Forelimb muscle (tissue), 1 donor: ENCODE measurements at regions not wholly inside any gene's neighbourhood (a gene's known extent, or its start where the extent isn't known, plus 50 kb on each side); places are given as distances from the start of the nearest gene placed in this dataset.
"Not testable (repeated sequence)": the region's sequence is repeated elsewhere in the genome, so short reads cannot be mapped to it uniquely, and the experiment has no call there.

ENCODE experiments used
- DNase-seq: peaks from one replicate; pipeline ENCODE4 v3.0.0-alpha.2; 2013; ENCODE audit warnings: low read depth

DNA sequence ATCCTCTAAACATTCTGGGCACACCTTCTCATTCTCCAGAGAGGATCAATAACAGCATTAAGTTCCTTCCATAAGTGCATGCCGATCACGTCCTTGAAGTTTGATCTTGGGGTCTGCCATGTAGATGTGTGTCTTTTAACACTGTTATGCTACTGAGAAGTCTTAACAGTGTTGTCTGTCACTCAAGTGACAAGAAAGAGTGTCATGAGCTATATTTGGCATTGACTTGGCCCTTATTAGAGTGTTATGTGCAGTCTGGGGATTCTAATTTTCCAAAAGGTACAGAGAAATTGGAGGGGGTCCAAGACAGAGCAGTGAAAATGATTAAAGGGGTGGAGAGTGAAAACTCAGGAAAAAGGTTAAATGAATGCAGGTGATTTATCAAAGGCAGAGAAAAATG lies 107.1 kb upstream of the OPCML start:
- DNase-seq: no peak

DNA sequence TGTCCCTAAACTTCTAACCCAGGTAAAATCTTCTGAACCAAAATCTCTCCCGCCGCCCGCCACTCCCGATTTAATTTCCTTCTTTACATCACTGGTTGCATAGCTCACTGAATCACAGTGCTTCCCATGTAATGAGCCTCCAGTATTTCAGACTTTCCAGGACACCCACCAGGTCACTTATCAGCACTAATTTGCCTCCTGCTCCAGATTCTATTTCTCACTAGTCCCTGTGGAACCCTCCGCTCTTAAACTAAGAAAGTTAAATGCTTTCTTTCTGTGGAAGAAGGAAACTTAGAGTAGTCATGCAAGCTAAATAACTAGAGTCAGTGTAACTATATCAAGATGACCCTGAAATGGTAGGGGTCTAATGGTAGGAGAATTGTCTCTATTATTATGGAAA lies 106.6 kb upstream of the OPCML start:
- no peak for DNase-seq

DNA sequence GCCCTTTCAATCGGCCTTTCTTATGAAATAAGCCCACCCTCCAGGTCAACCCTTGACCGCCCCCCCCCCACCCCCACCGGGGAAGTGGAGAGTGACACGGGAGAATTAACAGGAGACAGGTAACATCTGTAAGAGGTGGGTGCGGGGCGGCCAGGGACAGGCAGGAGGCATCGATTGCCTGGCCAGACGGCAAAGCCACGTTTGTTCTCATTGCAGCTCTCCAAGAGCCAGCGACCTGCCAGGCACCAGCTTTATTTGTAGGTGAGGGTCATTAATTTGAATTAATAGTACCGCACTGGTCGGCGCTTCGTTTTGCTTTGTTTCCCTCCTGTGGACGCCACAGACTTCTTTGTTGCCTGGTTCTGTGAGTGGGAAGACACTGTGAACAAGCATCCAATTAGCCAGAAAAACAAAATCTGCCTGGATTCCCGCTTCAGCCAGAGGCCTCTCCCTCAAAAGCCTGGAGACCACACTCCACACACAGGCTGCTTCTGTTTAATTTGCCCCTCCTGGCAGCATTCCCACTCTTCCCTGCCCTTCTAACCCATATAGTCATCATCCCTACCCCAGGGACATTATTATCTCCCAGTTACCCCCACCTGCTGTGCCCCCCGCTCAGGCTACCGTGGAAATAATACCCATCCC lies 104.5 kb upstream of the OPCML start:
- DNase-seq: no peak

DNA sequence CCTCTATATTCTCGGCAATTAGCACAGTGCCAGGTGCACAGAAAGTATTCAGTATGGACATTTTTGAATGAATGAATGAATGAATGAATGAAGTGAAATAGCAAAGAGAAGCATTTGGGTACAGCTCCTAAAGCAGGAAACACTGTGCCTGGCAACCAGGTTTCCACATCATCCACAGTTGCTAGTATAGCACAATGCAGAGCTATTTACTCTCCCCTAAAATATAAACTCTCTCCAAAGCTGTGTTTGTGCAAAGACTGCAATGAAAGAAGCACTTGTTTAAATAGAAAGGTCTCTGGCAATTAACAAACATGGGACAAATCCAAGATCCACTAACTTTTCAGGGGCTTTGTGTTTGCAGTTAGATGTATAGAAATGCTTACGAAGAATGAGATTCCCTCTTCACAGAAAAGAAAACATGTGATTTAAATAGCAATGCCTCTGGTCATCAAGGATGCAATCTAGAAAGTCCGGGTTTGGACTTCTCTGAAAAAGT lies 103.0 kb upstream of the OPCML start:
- DNase-seq: no peak

DNA sequence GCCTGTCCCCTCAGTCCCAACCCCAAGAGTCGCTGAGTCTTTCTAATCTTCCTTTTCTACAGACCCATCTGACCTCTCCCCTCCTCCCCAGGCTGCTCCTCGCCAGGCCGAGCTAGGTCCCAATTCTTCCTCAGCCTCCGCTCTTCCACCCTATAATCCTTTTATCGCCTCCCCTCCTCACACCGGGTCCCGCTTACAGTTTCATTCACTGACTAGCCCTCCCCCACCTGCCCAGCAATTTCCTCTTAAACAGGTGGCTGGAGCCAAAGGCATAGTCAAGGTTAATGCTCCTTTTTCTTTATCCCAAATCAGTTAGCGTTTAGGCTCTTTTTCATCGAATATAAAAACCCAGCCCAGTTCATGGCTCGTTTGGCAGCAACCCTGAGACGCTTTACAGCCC lies 96.1 kb upstream of the OPCML start:
- not testable (repeated sequence) for DNase-seq

DNA sequence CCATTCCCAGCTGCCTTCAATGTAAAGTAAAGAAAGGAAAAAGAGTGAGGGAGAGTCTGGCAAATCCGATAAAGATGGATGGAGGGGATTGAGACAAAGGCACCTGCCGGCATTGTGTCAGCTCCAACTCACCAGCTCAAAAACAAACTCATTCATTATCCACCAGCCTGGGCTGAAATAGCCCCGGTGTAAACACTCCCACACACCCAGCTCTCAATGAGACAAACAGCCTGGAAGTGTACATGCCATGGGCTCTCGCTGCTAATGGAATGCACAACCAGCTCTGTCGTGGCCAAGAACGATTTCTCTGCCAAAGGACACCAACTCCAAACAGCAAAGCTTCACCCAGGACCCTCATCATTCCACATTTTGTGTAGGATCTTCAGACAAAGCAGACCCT lies 89.3 kb upstream of the OPCML start:
- no peak for DNase-seq

DNA sequence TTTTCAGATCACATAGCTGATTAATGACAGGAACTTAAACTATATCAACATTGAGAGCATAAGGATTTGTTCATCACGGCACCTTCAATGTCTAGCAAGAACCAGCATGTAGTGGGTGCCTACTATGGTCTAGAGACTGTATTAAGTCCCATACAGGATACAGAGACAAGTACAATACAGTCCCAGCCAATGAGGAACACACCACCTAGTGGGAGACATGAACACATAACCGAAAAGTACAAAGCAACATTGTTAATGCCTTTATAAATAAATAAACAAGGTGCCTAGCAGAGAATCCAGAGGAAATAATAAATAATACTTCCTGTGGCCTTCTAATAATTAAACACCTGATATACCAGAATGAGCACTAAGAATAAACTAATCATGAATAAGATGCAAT lies 87.7 kb upstream of the OPCML start:
- DNase-seq: no peak

DNA sequence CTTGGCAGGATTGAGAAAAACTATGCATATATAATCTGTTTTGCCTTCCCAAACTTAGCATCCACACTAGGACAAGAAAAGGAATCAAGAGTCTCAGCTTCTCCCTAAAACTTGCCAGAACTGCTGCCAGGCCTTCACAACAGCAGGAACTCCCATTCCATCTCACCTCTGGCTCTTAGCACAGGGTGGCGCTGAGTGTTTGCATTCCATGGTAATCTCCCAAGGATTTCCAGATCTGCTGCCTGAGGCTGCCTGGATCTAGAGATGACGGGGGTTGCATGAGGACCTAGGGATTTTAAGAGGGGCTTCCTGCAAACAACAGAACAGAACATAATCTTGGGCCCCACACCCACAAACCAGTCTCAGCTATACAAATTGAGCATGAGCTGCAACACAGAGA lies 87.1 kb upstream of the OPCML start:
- DNase-seq: no peak

DNA sequence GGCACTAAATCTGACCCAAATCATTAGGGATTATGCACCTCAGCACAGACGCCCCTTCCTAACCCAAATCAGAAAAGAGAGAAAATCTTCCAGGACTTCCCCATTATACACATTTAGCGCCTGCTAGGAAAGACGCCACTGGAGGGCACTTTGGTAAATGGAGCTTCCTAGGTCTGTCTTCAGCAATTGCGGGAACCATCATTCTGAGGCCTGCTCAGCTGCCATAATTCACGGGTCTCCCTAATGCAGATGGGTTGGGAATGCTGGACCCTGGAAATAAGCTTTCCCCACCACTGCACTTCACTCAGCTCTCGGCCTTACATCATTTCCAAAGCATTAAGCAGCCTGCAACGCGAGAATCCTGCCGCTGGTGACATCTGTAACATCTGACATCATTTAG lies 86.2 kb upstream of the OPCML start:
- no peak for DNase-seq

DNA sequence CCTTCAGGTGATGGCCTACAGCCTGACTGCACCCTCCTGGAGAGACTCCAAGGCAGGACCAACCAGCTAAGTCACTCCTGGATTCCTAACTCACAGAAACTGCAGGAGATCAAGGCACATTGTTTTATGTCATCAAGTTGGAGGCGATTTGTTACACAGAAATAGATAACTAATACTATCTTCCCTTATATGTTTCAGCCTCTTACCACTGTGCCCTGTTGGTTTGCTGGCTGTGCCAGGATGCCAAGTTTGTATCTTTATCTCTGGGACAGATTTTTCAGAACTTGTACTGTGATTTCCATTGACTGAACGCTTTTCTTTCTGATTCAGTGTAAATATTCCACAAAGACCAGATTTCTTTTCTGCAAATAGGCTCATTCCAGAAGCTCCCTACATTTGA lies 76.2 kb upstream of the OPCML start:
- DNase-seq: no peak

DNA sequence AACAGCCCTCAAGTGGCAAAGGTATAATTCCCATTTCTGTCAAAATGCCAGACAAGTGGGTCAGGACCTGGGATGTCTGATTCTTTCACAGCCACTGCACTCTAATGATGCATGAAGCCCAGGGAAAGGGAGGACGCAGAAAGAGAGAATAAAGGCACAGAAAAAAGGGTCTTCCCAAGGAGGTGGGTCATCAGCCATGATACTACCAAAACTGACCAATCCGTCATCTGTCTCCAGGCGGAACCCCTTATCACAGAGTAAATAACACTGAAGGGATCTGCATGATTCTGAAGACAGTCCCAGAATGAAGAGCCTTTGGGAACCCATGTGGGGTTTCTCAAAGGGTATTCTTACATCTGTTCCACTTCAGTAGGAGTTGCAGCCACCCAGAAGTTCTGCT lies 73.8 kb upstream of the OPCML start:
- DNase-seq: no peak

DNA sequence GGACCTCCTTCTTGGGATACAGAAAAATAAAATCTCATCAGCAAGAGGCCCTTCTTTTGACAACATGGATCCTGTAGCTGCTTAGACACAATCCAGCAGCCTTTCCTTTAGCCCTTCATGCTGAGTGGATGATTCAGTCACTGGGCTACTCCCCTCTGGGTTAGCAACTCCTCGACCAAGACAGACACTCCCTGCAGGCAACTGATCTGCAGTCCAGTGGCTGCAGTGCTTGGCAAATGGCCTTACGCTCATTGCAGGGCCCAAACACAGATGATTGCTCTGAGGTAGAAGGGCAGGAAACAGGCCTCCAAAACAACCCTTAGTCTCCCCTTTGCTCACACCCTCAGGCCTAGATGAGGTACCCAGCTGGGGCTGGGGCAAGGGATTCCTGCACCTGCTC lies 73.2 kb upstream of the OPCML start:
- no peak for DNase-seq

DNA sequence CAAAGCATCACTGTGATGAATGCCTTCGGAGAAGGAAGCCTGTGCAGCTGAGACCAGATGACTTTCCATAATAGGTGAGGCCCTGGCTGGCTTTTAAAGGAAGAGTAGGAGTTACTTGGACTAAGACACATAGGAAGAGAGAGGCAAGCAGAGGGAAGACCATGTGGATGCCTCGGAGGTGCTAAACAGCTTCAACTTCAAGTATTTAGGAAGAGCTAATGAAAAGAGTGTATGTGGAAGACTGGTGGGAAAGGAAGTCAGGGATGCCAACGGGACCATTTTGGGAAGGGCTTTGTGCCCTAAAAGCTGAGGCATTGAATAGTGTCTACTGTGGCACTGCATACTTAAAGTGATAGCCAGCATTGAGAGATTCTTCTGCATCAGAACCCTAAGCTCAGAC lies 69.3 kb upstream of the OPCML start:
- no peak for DNase-seq

DNA sequence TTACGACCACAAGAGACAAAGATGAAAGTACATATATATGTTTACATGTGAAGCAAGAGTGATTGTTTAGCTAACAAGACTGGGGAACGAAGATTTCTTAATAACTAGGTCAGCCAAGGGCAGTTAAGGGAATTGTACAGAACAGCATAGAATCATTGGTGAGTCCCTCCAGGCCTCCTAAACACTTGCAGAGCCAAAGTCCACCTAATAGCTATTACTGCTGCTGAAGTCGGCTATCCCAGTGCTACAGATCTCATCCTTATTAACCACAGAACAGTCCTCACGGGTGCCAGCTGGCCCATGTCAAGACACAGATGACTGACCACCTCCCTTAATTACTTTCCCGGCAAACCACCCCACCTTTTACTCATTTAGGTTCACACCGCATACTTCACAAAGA lies 68.5 kb upstream of the OPCML start:
- no peak for DNase-seq

DNA sequence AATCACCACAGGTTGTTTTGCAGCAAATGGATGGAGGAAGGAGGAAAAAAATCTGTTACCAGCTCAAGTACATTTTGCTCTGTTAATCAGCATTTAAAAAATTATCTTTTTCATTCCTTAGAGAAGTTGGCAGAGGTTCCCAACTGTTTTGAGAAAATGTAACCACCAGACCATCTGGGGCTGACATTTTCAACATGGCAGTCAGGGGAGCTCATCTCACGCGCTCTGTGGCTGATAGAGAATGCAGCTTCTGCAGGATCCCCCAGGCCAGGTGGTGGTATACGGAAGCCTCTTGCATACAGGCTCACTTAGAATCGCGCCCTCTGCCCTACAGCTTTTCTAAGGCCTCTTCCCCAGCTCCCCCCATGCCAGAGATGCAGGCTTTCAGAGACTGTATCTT lies 68.0 kb upstream of the OPCML start:
- DNase-seq: no peak

DNA sequence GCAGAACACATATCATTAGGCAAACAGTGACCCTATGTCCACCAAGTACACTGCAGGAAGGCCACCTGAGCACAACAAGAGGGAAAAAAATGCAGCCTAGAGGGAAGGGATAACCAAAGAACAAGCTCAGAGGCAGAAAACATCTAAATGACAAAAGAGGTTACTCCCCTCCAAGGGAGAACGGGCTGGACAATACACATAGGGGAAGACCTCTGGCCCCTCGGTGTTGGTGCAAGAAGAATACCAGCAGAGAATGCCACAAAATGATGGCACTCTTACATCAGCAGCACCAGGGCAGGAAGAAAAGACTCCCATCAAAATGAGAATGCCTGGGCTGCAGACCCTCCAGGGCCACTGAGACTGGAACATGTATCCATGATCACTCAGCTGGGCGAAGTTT lies 66.6 kb upstream of the OPCML start:
- DNase-seq: no peak

DNA sequence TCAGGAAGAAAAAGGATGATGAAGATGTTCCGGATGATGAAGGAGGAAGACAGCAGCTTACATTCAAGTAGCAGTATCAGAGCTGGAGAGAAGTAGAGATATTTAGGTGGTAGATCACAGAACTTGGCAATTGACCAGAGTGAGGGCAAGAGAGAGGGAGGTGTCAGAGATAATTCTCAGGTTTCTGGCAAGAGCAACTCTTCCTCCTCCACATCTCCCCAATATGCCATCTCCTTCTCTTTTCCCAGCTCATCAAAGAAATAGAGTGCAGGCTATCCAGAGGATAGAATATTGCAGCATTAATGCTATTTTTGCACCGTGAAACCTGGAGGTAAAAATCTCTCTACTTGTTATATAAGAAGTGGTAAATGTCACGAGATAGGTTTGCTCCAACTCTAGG lies 64.9 kb upstream of the OPCML start:
- DNase-seq: no peak

DNA sequence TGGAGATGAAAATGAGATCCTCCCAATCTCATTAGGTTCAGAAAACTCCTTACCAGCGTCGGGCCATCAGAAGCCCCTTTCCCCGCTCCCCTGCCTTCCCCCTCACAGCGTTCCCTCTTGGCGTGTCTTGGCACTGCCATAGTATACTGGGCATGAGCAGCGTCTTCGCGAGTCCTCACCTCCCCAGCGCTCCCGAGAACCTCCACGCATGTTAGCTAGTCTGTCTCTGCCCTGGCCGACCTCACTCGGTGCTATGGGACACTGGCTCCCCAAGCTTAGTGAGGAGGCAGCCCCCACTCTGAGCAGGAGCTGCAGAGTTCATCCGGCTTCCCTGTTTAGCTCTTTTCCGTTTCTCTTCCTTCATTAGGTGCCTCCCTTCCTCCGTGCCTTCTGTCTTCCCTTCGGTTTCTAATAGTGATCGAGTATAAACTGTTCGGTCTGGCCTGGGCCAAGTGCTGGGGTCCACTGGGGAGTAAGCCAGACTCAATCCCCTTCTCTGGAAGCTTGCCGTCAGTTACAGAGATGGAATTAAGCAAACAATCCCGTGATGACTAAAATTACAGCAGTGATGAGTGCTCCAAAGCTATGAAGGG lies 63.8 kb upstream of the OPCML start:
- no peak for DNase-seq

DNA sequence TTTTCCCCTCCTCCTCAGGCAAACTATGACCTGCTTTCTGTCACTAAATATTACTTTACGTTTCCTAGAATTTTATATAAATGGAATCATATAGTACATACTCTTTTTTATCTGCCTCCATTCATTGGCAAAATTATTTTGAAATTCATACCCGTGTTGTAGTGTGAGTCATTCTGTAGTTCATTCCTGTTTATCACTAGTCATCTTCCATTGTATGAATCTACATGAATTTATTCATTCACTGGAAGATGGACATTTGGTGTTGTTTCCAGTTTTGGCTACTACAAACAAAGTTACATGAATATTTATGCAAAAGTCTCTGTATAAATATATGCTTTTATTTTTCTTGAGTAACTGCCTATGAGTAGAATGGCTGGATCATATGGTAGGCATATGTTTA lies 60.7 kb upstream of the OPCML start:
- no peak for DNase-seq

DNA sequence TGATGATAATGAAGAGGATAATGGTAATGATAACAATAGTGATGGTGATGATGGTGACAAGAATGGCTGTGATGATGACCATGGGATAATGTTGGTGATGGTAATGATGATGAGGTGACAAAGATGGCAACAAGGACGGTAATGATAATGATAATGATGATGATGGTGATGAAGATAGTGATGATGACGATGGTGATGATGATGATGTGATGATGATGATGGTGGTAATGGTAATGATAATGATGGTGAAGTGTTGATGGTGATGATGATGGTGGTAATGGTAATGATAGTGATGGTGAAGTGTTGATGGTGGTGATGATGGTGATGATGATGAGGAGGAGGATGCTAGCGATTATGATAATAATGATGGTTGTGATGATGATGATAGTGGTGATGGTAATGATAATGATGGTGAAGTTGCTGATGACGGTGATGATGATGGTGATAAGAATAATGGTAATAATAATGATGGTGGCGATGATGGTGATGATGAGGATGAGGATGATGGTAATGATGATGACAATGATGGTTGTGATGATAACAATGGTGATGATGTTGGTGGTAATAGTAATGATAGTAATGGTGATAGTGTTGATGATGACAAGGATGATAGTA lies 54.7 kb upstream of the OPCML start:
- DNase-seq: no peak

DNA sequence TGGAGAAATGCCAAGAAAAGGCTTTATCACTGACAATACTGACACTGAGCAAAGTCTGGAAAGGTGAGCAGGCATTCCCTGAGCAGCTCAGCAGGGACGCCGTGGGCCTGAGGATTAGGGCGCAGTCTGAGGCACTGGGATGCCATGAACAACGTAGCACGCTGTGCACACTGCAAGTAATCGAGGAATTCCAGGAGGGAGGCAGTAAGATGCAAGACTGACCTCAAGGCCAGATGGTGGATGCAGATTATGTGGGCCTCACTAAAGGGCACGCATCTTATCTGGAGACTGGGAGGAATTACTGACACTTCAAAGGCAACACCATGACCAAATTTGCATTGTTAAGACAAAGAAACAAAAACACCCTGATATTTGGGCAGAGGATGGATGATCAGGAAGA lies 50.4 kb upstream of the OPCML start:
- DNase-seq: no peak

DNA sequence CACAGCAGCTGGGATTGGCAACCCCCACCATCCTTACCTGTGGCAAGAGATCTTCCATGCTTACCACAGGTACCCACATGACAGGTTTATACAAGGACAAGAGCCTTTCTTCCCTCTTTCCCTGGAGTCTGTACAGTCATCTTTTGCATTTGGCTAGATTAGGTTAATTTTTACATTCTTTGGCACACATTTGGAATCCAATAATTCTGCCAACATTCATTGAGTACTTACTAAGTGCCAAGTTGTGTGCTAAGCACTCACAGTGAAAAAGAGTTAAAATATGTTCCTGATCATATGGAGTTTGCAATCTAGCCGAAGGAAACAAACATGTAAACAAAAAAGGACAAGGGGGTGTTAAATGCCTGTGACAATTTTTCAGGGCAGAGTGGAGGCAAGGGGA lies 50.0 kb upstream of the OPCML start:
- DNase-seq: no peak
